CD14-positive monocyte (primary cell): ENCODE measurements at regions not wholly inside any gene's neighbourhood (a gene's known extent, or its start where the extent isn't known, plus 50 kb on each side); places are given as distances from the start of the nearest gene placed in this dataset.

Source experiments
- DNase-seq, 3 donors: peaks; one replicate each; pipeline ENCODE4 v3.0.0-alpha.2; 2011 to 2022
- H2AFZ ChIP-seq: 2 replicates; pipeline ENCODE4 v1.6.0; 2012; ENCODE audit warnings: mild to moderate bottlenecking, low read depth, low read length, inconsistent platforms; ENCODE audit not compliant: insufficient read depth, poor library complexity, severe bottlenecking
- H3K27ac ChIP-seq, 2 donors: 1 replicate in 1 of 2; 2 replicates in 1 of 2; pipeline ENCODE4 v1.5.1; 2012 to 2013; ENCODE audit warnings: low read length in 2 of 2, control low read depth in 1 of 2, inconsistent platforms in 1 of 2, low read depth in 1 of 2, mild to moderate bottlenecking in 1 of 2
- H3K27me3 ChIP-seq, 2 donors: one replicate each; pipeline versions ENCODE4 v1.6.0 to v1.6.1; 2011 to 2013; ENCODE audit warnings: low read length in 2 of 2; ENCODE audit not compliant: control insufficient read depth in 2 of 2, insufficient read depth in 2 of 2
- H3K36me3 ChIP-seq, 2 donors: replicated peaks in 1 of 2; 1 replicate in 1 of 2; 2 replicates in 1 of 2; pipeline versions ENCODE4 v1.5.1 to v1.6.1; 2012 to 2013; ENCODE audit warnings: low read length in 2 of 2, control low read depth in 1 of 2, inconsistent platforms in 1 of 2, mild to moderate bottlenecking in 1 of 2; ENCODE audit not compliant: insufficient read depth in 2 of 2, control insufficient read depth in 1 of 2
- H3K4me1 ChIP-seq, 2 donors: 1 replicate in 1 of 2; 2 replicates in 1 of 2; pipeline versions ENCODE4 v1.5.1 to v1.6.1; 2012 to 2013; ENCODE audit warnings: low read length in 2 of 2, control low read depth in 1 of 2, inconsistent platforms in 1 of 2, mild to moderate bottlenecking in 1 of 2, moderate library complexity in 1 of 2; ENCODE audit not compliant: insufficient read depth in 2 of 2, control insufficient read depth in 1 of 2
- H3K4me2 ChIP-seq: replicated peaks from 2 replicates; pipeline ENCODE3; 2012; ENCODE audit warnings: low read length, moderate library complexity, mild to moderate bottlenecking; ENCODE audit not compliant: poor library complexity, severe bottlenecking; ENCODE audit errors: extremely low read depth
- H3K4me3 ChIP-seq, 3 experiments: fragments of 200-600 bp in 1 of 3; sonication (generic) in 1 of 3; replicated peaks in 1 of 3; 1 replicate in 2 of 3; 2 replicates in 1 of 3; pipeline ENCODE4 v1.5.1; 2011 to 2013; ENCODE audit warnings: low read length in 3 of 3, mild to moderate bottlenecking in 3 of 3, control low read depth in 2 of 3, low read depth in 2 of 3, inconsistent platforms in 1 of 3, moderate library complexity in 1 of 3
- H3K79me2 ChIP-seq: 2 replicates; pipeline ENCODE4 v1.6.0; 2012; ENCODE audit warnings: mild to moderate bottlenecking, control low read depth, inconsistent platforms, low read length, moderate library complexity; ENCODE audit not compliant: insufficient read depth
- H3K9ac ChIP-seq: 2 replicates; pipeline ENCODE4 v1.6.0; 2017; ENCODE audit warnings: low read length, mild to moderate bottlenecking; ENCODE audit not compliant: insufficient read depth, poor library complexity, severe bottlenecking
- H3K9me3 ChIP-seq, 2 donors: replicated peaks in 1 of 2; 1 replicate in 1 of 2; 2 replicates in 1 of 2; pipeline versions ENCODE4 v1.5.1 to v1.6.1; 2012 to 2013; ENCODE audit warnings: low read length in 2 of 2, control low read depth in 1 of 2; ENCODE audit not compliant: control insufficient read depth in 1 of 2, insufficient read depth in 1 of 2
- H4K20me1 ChIP-seq: 2 replicates; pipeline ENCODE4 v1.6.0; 2012; ENCODE audit warnings: mild to moderate bottlenecking, low read length, control low read depth, moderate library complexity; ENCODE audit not compliant: insufficient read depth
- H3K27ac Mint-ChIP-seq, 7 donors: one replicate each; pipeline ENCODE4 v1.8.0; 2020; ENCODE audit warnings: mild to moderate bottlenecking in 7 of 7, mixed read lengths in 7 of 7, moderate library complexity in 6 of 7, inconsistent platforms in 2 of 7
- H3K27me3 Mint-ChIP-seq, 3 donors: one replicate each; pipeline ENCODE4 v1.8.0; 2021 to 2022; ENCODE audit warnings: low read depth in 3 of 3, mild to moderate bottlenecking in 3 of 3, mixed read lengths in 3 of 3, moderate library complexity in 3 of 3, inconsistent platforms in 1 of 3
- H3K36me3 Mint-ChIP-seq, 2 donors: one replicate each; pipeline ENCODE4 v1.8.0; 2020; ENCODE audit warnings: mixed read lengths in 2 of 2, inconsistent platforms in 1 of 2, mild to moderate bottlenecking in 1 of 2
- H3K4me1 Mint-ChIP-seq: one replicate; pipeline ENCODE4 v1.8.0; 2020; ENCODE audit warnings: mild to moderate bottlenecking, mixed read lengths
- H3K4me3 Mint-ChIP-seq, 2 donors: one replicate each; pipeline ENCODE4 v1.8.0; 2020; ENCODE audit warnings: mild to moderate bottlenecking in 2 of 2, mixed read lengths in 2 of 2, moderate library complexity in 1 of 2
- H3K9me3 Mint-ChIP-seq, 7 donors: one replicate each; pipeline ENCODE4 v1.8.0; 2020 to 2022; ENCODE audit warnings: mixed read lengths in 7 of 7, mild to moderate bottlenecking in 6 of 7, moderate library complexity in 6 of 7, inconsistent platforms in 2 of 7
- CTCF ChIP-seq: fragments of 200-600 bp; IDR thresholded peaks from one replicate; pipeline ENCODE4 v1.8.0; 2022; ENCODE audit warnings: antibody characterized with exemption, mild to moderate bottlenecking
- WGBS: methylation state at CpG from one replicate; pipeline ENCODE4 v1.1.5; 2013; ENCODE audit warnings: missing lambda C conversion rate; ENCODE audit not compliant: insufficient coverage; 5-methylcytosine and 5-hydroxymethylcytosine counted together
- intact Hi-C, 2 donors: fragments of 100-400 bp; cut with micrococcal nuclease; formaldehyde crosslinking; loops; one replicate each; pipeline versions ENCODE4 v1.15.0 to v1.15.1; 2023

GRCh38 chr15:95085056-95085455 lies 853.7 kb downstream of the MCTP2 start:
- Histone ChIP-seq H3K9me3 (no peaks in the 10 kb centered on the region), H3K79me2 (no peaks in the 10 kb centered on the region), H2AFZ (no peak overlapping the region), H3K27ac (no peak overlapping the region), H3K4me3 (no peak overlapping the region), H3K4me2 (no peak overlapping the region), H4K20me1 (no peaks in the 10 kb centered on the region), H3K9ac (no peak overlapping the region), H3K27me3 (no peaks in the 10 kb centered on the region), H3K36me3 (no peaks in the 10 kb centered on the region), H3K4me1 (no peaks in the 10 kb centered on the region)
- Mint-ChIP-seq H3K36me3 (no peaks in the 10 kb centered on the region), H3K27ac (no peak overlapping the region), H3K4me3 (no peak overlapping the region), H3K4me1 (no peaks in the 10 kb centered on the region), H3K27me3 (no peaks in the 10 kb centered on the region), H3K9me3 (peaks cover 0 to 4% (median 0%) of the 10 kb centered on the region in 7 donors)
- intact Hi-C loops, result no loop called here
- no peak for TF ChIP-seq CTCF
- WGBS, result 89% methylated on average over 1 of the region's 1 CpG
- DNase-seq, result no peak

- intact Hi-C loops, result no loop called here
- no peaks in the 10 kb centered on the region for H3K4me1 Mint-ChIP-seq
- no peak overlapping the region for H3K4me3 Mint-ChIP-seq
- H3K9me3 Mint-ChIP-seq, result peaks cover 0 to 4% (median 0%) of the 10 kb centered on the region in 7 donors
- Histone ChIP-seq H3K79me2 (no peaks in the 10 kb centered on the region), H3K4me3 (no peak overlapping the region), H2AFZ (no peak overlapping the region), H3K9me3 (no peaks in the 10 kb centered on the region), H3K27ac (no peak overlapping the region), H3K27me3 (no peaks in the 10 kb centered on the region), H3K9ac (no peak overlapping the region), H3K36me3 (no peaks in the 10 kb centered on the region), H4K20me1 (no peaks in the 10 kb centered on the region), H3K4me2 (no peak overlapping the region), H3K4me1 (no peaks in the 10 kb centered on the region)
- H3K27me3 Mint-ChIP-seq, result no peaks in the 10 kb centered on the region
- H3K27ac Mint-ChIP-seq, result no peak overlapping the region
- H3K36me3 Mint-ChIP-seq, result no peaks in the 10 kb centered on the region
- WGBS, result 90% methylated on average over 2 of the region's 5 CpGs
- no peak for TF ChIP-seq CTCF
- DNase-seq, result no peak
Measured at GRCh38 chr15:95086531-95087252, 855.3 kb downstream of the MCTP2 start.
